ENCODE measurements at regions not wholly inside any gene's neighbourhood (a gene's known extent, or its start where the extent isn't known, plus 50 kb on each side); places are given as distances from the start of the nearest gene placed in this dataset.

- H3K9me1 ChIP-seq (replicated peaks; ENCODE audit: control insufficient read depth, extremely low read depth, insufficient read depth, low read length), result no peaks in the 10 kb centered on the region
- intact Hi-C loops (cut with micrococcal nuclease) (no loop called here), dilution Hi-C loops (cut with MboI; ENCODE audit: extremely low pct_ligation_motif_present, low sequenced_read_pairs) (no loop called here)
- no peaks in the 10 kb centered on the region for H4K20me1 ChIP-seq (replicated peaks; ENCODE audit: control insufficient read depth, extremely low read depth, insufficient read depth, low read length)
- H3K79me2 ChIP-seq (ENCODE audit: control insufficient read depth, insufficient read depth, low read length), result no peaks in the 10 kb centered on the region
- TF ChIP-seq MYC (IDR thresholded peaks at IDR 0.05; ENCODE audit: low read depth, low read length), result no peak
- TF ChIP-seq GATA2 (IDR thresholded peaks at IDR 0.05; ENCODE audit: insufficient read depth, insufficient read length, low read depth, low read length), result no peak
- TF ChIP-seq EZH2 (IDR thresholded peaks at IDR 0.05; ENCODE audit: borderline replicate concordance, low read depth, low read length, severe bottlenecking), result no peak
- TF ChIP-seq POLR2AphosphoS5 (IDR thresholded peaks at IDR 0.05; ENCODE audit: insufficient read depth, low read depth, low read length), result no peak
- no peaks in the 10 kb centered on the region for H3K4me1 ChIP-seq (ENCODE audit: control insufficient read depth, extremely low read depth, insufficient read depth, low read length)
- no peak overlapping the region for H3K4me3 ChIP-seq (replicated peaks in 1 of 3; ENCODE audit: insufficient read depth in 1 of 3, low read depth in 1 of 3, low read length in 3 of 3)
- H3K27ac ChIP-seq (ENCODE audit: insufficient read depth, low read depth, low read length), result no peak overlapping the region
- ChIA-PET CTCF (no interaction called here), POLR2A (no interaction called here)
- H3K9me3 ChIP-seq (replicated peaks; ENCODE audit: control insufficient read depth, insufficient read depth, low read length), result no peaks in the 10 kb centered on the region
- no peaks in the 10 kb centered on the region for H3K36me3 ChIP-seq (ENCODE audit: control insufficient read depth in 2 of 2, extremely low read depth in 1 of 2, insufficient read depth in 2 of 2, low read length in 2 of 2)
- FAIRE-seq, result no peak
- DNase-seq (ENCODE audit: low read depth, low spot score), result no peak
- no peak overlapping the region for H3K4me2 ChIP-seq (ENCODE audit: insufficient read depth, low read length)
- no TSS peak for BruUV-seq (replicated peaks)
- no peak overlapping the region for H3K9ac ChIP-seq (replicated peaks; ENCODE audit: extremely low read depth, insufficient read depth, low read length)
- H3K27me3 ChIP-seq (ENCODE audit: control insufficient read depth in 2 of 2, insufficient read depth in 2 of 2, low read length in 2 of 2), result peaks cover 2% of the 10 kb centered on the region in 2 experiments
- H2AFZ ChIP-seq (ENCODE audit: low read depth, low read length), result no peak overlapping the region
Observed at GRCh38 chr2:128420776-128421175, 102.1 kb upstream of the HS6ST1 start.

GRCh38 chr2:128421286-128421685 is 102.6 kb upstream of the HS6ST1 start:
- DNase-seq (ENCODE audit: low read depth, low spot score) (no peak), FAIRE-seq (no peak)
- CTCF ChIA-PET, result no interaction called here
- Histone ChIP-seq H4K20me1 (replicated peaks; ENCODE audit: control insufficient read depth, extremely low read depth, insufficient read depth, low read length) (no peaks in the 10 kb centered on the region), H3K4me3 (replicated peaks in 1 of 3; ENCODE audit: insufficient read depth in 1 of 3, low read depth in 1 of 3, low read length in 3 of 3) (no peak overlapping the region), H3K4me1 (ENCODE audit: control insufficient read depth, extremely low read depth, insufficient read depth, low read length) (no peaks in the 10 kb centered on the region), H3K4me2 (ENCODE audit: insufficient read depth, low read length) (no peak overlapping the region), H3K79me2 (ENCODE audit: control insufficient read depth, insufficient read depth, low read length) (no peaks in the 10 kb centered on the region), H3K36me3 (ENCODE audit: control insufficient read depth in 2 of 2, extremely low read depth in 1 of 2, insufficient read depth in 2 of 2, low read length in 2 of 2) (no peaks in the 10 kb centered on the region), H3K27me3 (ENCODE audit: control insufficient read depth in 2 of 2, insufficient read depth in 2 of 2, low read length in 2 of 2) (peaks cover 2% of the 10 kb centered on the region in 2 experiments), H3K9me1 (replicated peaks; ENCODE audit: control insufficient read depth, extremely low read depth, insufficient read depth, low read length) (no peaks in the 10 kb centered on the region), H2AFZ (ENCODE audit: low read depth, low read length) (no peak overlapping the region), H3K9ac (replicated peaks; ENCODE audit: extremely low read depth, insufficient read depth, low read length) (no peak overlapping the region), H3K9me3 (replicated peaks; ENCODE audit: control insufficient read depth, insufficient read depth, low read length) (no peaks in the 10 kb centered on the region), H3K27ac (ENCODE audit: insufficient read depth, low read depth, low read length) (no peak overlapping the region)
- BruUV-seq (replicated peaks), result no TSS peak
- POLR2A ChIA-PET, result no interaction called here
- dilution Hi-C loops (cut with MboI; ENCODE audit: extremely low pct_ligation_motif_present, low sequenced_read_pairs), result no loop called here
- intact Hi-C loops (cut with micrococcal nuclease), result no loop called here
- TF ChIP-seq CTCF (IDR thresholded peaks at IDR 0.05; ENCODE audit: extremely low read depth in 1 of 2, insufficient read depth in 1 of 2, low read depth in 1 of 2, low read length in 2 of 2), result no peak
- TF ChIP-seq POLR2AphosphoS5 (IDR thresholded peaks at IDR 0.05; ENCODE audit: insufficient read depth, low read depth, low read length), result no peak
- TF ChIP-seq JUN (IDR thresholded peaks at IDR 0.05; ENCODE audit: borderline replicate concordance, insufficient read depth, insufficient read length, low read depth), result no peak
- TF ChIP-seq FOS (IDR thresholded peaks at IDR 0.05; ENCODE audit: borderline replicate concordance, insufficient read depth, low read length), result no peak
- TF ChIP-seq MYC (IDR thresholded peaks at IDR 0.05; ENCODE audit: low read depth, low read length), result no peak
- TF ChIP-seq GATA2 (IDR thresholded peaks at IDR 0.05; ENCODE audit: insufficient read depth, insufficient read length, low read depth, low read length), result no peak
- TF ChIP-seq EZH2 (IDR thresholded peaks at IDR 0.05; ENCODE audit: borderline replicate concordance, low read depth, low read length, severe bottlenecking), result no peak
- TF ChIP-seq POLR2A (IDR thresholded peaks at IDR 0.05; ENCODE audit: low read depth, low read length), result no peak
- TF ChIP-seq MAX (IDR thresholded peaks at IDR 0.05; ENCODE audit: insufficient read depth, insufficient read length), result no peak
